ENCODE measurements at regions not wholly inside any gene's neighbourhood (a gene's known extent, or its start where the extent isn't known, plus 50 kb on each side); places are given as distances from the start of the nearest gene placed in this dataset.

DNA sequence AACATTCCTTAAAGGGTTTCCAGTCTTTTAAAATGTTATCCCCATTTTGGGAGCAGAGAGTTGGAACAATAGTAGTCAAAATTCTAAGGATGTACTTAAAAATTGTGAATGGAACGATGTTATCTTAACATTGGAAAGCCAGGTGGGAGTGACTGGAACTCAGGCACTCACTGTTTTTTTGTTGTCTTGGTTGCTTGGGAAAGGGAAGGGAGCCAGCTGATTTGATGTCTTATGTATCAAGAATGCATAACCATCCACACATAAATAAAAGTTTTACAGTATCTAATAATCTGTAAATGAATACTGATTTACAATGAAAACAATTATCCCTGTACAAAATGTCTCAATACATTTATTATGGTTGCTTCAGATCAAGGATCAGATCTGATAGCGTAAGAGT is 88.7 kb downstream of the SLC10A2 start:
- no peak for DNase-seq
- H3K4me1 ChIP-seq: no peaks in the 10 kb centered on the region
- H3K4me3 ChIP-seq: no peak overlapping the region
- H3K27me3 ChIP-seq: no peaks in the 10 kb centered on the region
- H3K36me3 ChIP-seq: no peaks in the 10 kb centered on the region
- intact Hi-C loops (cut with DNase I; ENCODE audit: low total_unique reads): no loop called here
- H3K27ac ChIP-seq: no peak overlapping the region
- TF ChIP-seq, protein P1, sequence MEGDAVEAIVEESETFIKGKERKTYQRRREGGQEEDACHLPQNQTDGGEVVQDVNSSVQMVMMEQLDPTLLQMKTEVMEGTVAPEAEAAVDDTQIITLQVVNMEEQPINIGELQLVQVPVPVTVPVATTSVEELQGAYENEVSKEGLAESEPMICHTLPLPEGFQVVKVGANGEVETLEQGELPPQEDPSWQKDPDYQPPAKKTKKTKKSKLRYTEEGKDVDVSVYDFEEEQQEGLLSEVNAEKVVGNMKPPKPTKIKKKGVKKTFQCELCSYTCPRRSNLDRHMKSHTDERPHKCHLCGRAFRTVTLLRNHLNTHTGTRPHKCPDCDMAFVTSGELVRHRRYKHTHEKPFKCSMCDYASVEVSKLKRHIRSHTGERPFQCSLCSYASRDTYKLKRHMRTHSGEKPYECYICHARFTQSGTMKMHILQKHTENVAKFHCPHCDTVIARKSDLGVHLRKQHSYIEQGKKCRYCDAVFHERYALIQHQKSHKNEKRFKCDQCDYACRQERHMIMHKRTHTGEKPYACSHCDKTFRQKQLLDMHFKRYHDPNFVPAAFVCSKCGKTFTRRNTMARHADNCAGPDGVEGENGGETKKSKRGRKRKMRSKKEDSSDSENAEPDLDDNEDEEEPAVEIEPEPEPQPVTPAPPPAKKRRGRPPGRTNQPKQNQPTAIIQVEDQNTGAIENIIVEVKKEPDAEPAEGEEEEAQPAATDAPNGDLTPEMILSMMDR (IDR thresholded peaks at IDR 0.05): no peak
- no peaks in the 10 kb centered on the region for H3K9me3 ChIP-seq

GRCh38 chr13:102974317-102975087 is 91.7 kb downstream of the SLC10A2 start:
- intact Hi-C loops (cut with DNase I; ENCODE audit: low total_unique reads): no loop called here
- no peak for DNase-seq
- TF ChIP-seq, protein P1 (IDR thresholded peaks at IDR 0.05): no peak
- no peaks in the 10 kb centered on the region for H3K36me3 ChIP-seq
- H3K27me3 ChIP-seq: no peaks in the 10 kb centered on the region
- no peak overlapping the region for H3K4me3 ChIP-seq
- no peaks in the 10 kb centered on the region for H3K9me3 ChIP-seq
- no peaks in the 10 kb centered on the region for H3K4me1 ChIP-seq
- H3K27ac ChIP-seq: no peak overlapping the region

DNA sequence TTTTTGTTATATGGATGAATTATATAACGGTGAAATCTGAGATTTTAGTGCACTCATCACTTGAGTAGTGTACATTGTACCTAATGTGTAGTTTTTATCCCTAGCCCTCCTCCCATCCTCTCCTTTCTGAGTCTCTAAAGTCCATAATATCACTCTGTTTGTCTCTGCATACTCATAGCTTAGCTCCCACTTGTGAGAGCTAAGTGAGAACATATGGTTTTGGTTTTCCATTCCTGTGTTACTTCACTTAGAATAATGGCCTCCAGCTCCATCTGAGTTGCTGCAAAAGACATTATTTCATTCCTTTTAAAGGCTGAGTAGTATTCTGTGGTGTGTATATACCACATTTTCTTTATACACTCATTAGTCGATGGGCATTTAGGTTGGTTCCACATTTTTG is 94.0 kb downstream of the SLC10A2 start:
- no peak for DNase-seq
- Histone ChIP-seq H3K4me1 (no peaks in the 10 kb centered on the region), H3K9me3 (no peaks in the 10 kb centered on the region), H3K36me3 (no peaks in the 10 kb centered on the region), H3K27me3 (no peaks in the 10 kb centered on the region), H3K4me3 (no peak overlapping the region), H3K27ac (no peak overlapping the region)
- TF ChIP-seq, protein P1 (IDR thresholded peaks at IDR 0.05): no peak
- intact Hi-C loops (cut with DNase I; ENCODE audit: low total_unique reads): no loop called here

- intact Hi-C loops (cut with DNase I; ENCODE audit: low total_unique reads): no loop called here
- DNase-seq: no peak
- Histone ChIP-seq H3K27ac (no peak overlapping the region), H3K9me3 (no peaks in the 10 kb centered on the region), H3K36me3 (no peaks in the 10 kb centered on the region), H3K4me1 (no peaks in the 10 kb centered on the region), H3K27me3 (no peaks in the 10 kb centered on the region), H3K4me3 (no peak overlapping the region)
- TF ChIP-seq, protein P1 (IDR thresholded peaks at IDR 0.05): no peak
Observed at GRCh38 chr13:102970542-102970941, 95.7 kb downstream of the SLC10A2 start.

DNA sequence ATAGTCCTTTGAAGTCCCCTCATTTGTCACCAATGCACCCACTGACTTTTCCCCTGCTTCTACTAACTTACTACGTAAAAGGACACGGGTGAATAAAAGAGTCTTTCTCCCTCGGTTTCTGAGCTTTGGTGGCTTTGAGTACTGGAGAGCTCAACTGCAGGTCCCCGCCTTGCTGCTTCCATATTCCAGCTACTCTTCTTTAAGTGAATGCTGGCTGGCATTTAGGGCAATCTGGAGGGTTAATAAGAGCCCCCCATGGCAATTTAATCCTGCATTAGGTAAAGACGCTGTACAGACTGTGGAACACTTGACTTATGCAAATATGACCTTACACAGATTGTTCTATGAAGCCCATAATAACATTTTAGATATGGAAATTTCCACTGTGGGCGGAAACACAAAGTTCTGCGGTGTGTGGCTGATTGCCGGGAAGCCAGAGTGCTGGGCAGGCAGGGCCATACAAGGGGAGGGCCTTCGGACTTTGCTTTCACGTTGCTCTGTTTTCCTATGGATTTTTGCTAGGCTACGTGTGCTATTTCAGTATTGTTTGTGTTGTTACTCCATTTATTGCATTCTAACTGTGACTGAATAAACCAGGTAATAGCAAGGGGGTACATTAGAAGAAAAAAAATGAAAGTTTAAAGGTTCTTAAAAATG is 97.5 kb downstream of the SLC10A2 start:
- no peaks in the 10 kb centered on the region for H3K4me1 ChIP-seq
- DNase-seq: no peak
- no peak overlapping the region for H3K4me3 ChIP-seq
- H3K9me3 ChIP-seq: no peaks in the 10 kb centered on the region
- TF ChIP-seq, protein P1 (IDR thresholded peaks at IDR 0.05): no peak
- no peak overlapping the region for H3K27ac ChIP-seq
- no peaks in the 10 kb centered on the region for H3K27me3 ChIP-seq
- intact Hi-C loops (cut with DNase I; ENCODE audit: low total_unique reads): no loop called here
- no peaks in the 10 kb centered on the region for H3K36me3 ChIP-seq
